GM19238 (cell line): ENCODE measurements at regions not wholly inside any gene's neighbourhood (a gene's known extent, or its start where the extent isn't known, plus 50 kb on each side); places are given as distances from the start of the nearest gene placed in this dataset.
A peak's percentile ranks its signal among the peaks of the same experiment; 100 is the strongest.

Experiments
- DNase-seq: peaks from one replicate; pipeline ENCODE4 v3.0.0; 2011; ENCODE audit warnings: low spot score; ENCODE audit not compliant: insufficient read length

GRCh38 chr2:60603533-60604190, 50.2 kb upstream of the BCL11A start:
- DNase-seq = no peak

GRCh38 chr2:60604486-60605064, 51.1 kb upstream of the BCL11A start:
- DNase-seq = no peak

GRCh38 chr2:60605866-60606265, 52.4 kb upstream of the BCL11A start:
- no peak for DNase-seq

GRCh38 chr2:60608679-60609078, 55.2 kb upstream of the BCL11A start:
- no peak for DNase-seq

- no peak for DNase-seq
Observed at GRCh38 chr2:60612033-60612432, 58.6 kb upstream of the BCL11A start.

GRCh38 chr2:60614319-60614718, 60.9 kb upstream of the BCL11A start:
- no peak for DNase-seq

GRCh38 chr2:60621688-60622429, 68.4 kb upstream of the BCL11A start:
- DNase-seq = no peak

- DNase-seq = no peak
Observed at GRCh38 chr2:60623040-60623439, 69.6 kb upstream of the BCL11A start.

- no peak for DNase-seq
Observed at GRCh38 chr2:60627412-60627811, 74.0 kb upstream of the BCL11A start.

- DNase-seq = no peak
Observed at GRCh38 chr2:60628026-60628425, 74.6 kb upstream of the BCL11A start.

GRCh38 chr2:60628615-60629304, 75.3 kb upstream of the BCL11A start:
- DNase-seq = no peak

GRCh38 chr2:60629305-60629662, 75.8 kb upstream of the BCL11A start:
- DNase-seq = no peak

GRCh38 chr2:60629801-60630385, 76.4 kb upstream of the BCL11A start:
- no peak for DNase-seq

- no peak for DNase-seq
Observed at GRCh38 chr2:60633615-60634014, 80.2 kb upstream of the BCL11A start.

- DNase-seq = no peak
Observed at GRCh38 chr2:60634438-60634837, 81.0 kb upstream of the BCL11A start.

- DNase-seq = peak; percentile 13
Observed at GRCh38 chr2:60641811-60642788, 88.6 kb upstream of the BCL11A start.

- no peak for DNase-seq
Observed at GRCh38 chr2:60643747-60644146, 90.3 kb upstream of the BCL11A start.

- DNase-seq = no peak
Observed at GRCh38 chr2:60644951-60645350, 91.5 kb upstream of the BCL11A start.

- no peak for DNase-seq
Observed at GRCh38 chr2:60648191-60648590, 94.7 kb upstream of the BCL11A start.

- DNase-seq = no peak
Observed at GRCh38 chr2:60649721-60650120, 96.3 kb upstream of the BCL11A start.
